NT2/D1 (cell line): ENCODE measurements at regions not wholly inside any gene's neighbourhood (a gene's known extent, or its start where the extent isn't known, plus 50 kb on each side); places are given as distances from the start of the nearest gene placed in this dataset.

ENCODE experiments used
- DNase-seq: peaks from one replicate; pipeline ENCODE4 v3.0.0-alpha.2; 2011; ENCODE audit warnings: low read depth, low spot score
- H3K27me3 ChIP-seq: 2 replicates; pipeline ENCODE4 v1.6.0; 2011; ENCODE audit warnings: mild to moderate bottlenecking; ENCODE audit not compliant: insufficient read length, insufficient read depth
- H3K36me3 ChIP-seq: 2 replicates; pipeline ENCODE4 v1.6.1; 2011; ENCODE audit warnings: mild to moderate bottlenecking, low read length, mixed read lengths; ENCODE audit not compliant: insufficient read depth, insufficient read length
- H3K4me1 ChIP-seq: 2 replicates; pipeline ENCODE4 v1.5.1; 2011; ENCODE audit not compliant: insufficient read depth, insufficient read length
- H3K4me3 ChIP-seq: 2 replicates; pipeline ENCODE4 v1.5.1; 2011; ENCODE audit warnings: low read depth; ENCODE audit not compliant: insufficient read length
- H3K9ac ChIP-seq: 2 replicates; pipeline ENCODE4 v1.6.0; 2011; ENCODE audit warnings: low read depth; ENCODE audit not compliant: insufficient read length
- H3K9me3 ChIP-seq: 2 replicates; pipeline ENCODE4 v1.5.1; 2011; ENCODE audit warnings: mild to moderate bottlenecking, low read length; ENCODE audit not compliant: insufficient read depth
- SUZ12 ChIP-seq: IDR thresholded peaks from 2 replicates; pipeline ENCODE4 v1.6.1; 2011; ENCODE audit not compliant: insufficient read length, insufficient read depth; ENCODE audit errors: extremely low read depth
- YY1 ChIP-seq: IDR thresholded peaks from 2 replicates; pipeline ENCODE4 v1.6.1; 2011; ENCODE audit not compliant: insufficient read length, insufficient read depth
- ZNF274 ChIP-seq: IDR thresholded peaks from 2 replicates; pipeline ENCODE4 v1.6.1; 2011; ENCODE audit warnings: mild to moderate bottlenecking, low read depth, low read length

DNA sequence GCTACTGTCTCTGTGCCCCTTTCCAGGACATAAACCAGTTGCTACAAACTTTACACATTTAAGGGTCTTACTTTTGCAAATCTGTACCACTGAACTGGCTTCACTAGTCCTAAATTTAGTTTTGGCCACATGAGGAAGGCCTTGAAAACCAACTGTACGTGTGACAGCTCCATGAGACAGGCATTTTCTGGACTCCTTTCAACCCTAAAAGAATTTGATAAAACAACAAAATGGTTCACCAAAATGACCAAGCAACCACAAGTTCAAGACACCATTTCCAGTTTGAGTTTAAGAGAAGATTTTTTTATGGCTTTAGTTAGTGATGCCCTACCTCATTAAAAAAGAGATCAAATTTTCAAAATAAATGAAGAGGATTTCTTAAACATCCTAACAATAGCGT is 246.4 kb downstream of the ZNF674 start:
- Histone ChIP-seq H3K9me3 (no peaks in the 10 kb centered on the region; the same call in 1 of the 2 replicates), H3K9ac (no peak overlapping the region), H3K27me3 (no peaks in the 10 kb centered on the region), H3K36me3 (no peaks in the 10 kb centered on the region), H3K4me1 (no peaks in the 10 kb centered on the region), H3K4me3 (no peak overlapping the region)
- TF ChIP-seq SUZ12: no peak
- no peak for TF ChIP-seq YY1
- TF ChIP-seq ZNF274: no peak
- DNase-seq: no peak

DNA sequence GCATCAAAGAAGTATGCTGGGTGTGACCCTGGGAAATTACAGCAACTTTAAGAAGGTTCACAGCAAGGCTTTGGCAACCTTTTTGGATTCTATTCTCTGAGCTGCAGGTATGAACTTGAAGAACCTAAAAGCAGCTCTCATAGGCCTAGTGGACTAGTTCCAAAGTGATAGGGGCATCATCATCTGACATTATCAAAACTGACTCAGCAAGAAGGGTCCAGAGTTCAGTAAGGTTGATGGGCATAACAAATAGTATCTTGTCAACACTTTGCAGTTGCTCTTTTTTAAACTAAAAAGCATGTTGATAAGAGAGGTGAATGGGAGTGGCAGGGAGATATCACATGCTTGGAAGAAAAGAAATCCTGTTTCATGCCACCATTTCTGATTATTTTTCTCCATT is 249.3 kb downstream of the ZNF674 start:
- Histone ChIP-seq H3K4me3 (no peak overlapping the region), H3K4me1 (no peaks in the 10 kb centered on the region), H3K9me3 (no peaks in the 10 kb centered on the region; the same call in 1 of the 2 replicates), H3K36me3 (no peaks in the 10 kb centered on the region), H3K9ac (no peak overlapping the region), H3K27me3 (no peaks in the 10 kb centered on the region)
- TF ChIP-seq YY1 (no peak), SUZ12 (no peak), ZNF274 (no peak)
- no peak for DNase-seq

DNA sequence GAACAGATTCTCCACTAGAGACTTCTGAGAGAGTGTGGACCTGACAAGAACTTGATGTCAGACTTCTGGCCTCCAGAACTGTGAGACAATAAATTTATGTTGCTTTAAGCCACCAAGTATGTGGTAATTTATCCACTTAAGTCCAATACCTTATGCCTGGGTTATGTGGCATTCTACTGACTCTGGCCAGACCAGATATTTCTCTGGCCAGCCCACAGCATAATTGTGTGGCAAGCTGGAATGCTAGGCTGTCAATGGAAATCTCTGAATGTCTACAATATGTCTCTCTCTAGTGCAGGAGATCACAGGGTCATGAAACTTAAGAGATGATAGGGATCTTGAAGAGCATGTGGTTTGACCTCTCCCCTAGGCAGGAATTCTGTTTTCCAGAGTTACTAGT is 251.0 kb downstream of the ZNF674 start:
- no peaks in the 10 kb centered on the region; the same call in 1 of the 2 replicates for H3K9me3 ChIP-seq
- no peaks in the 10 kb centered on the region for H3K4me1 ChIP-seq
- no peak for TF ChIP-seq YY1
- TF ChIP-seq SUZ12: no peak
- TF ChIP-seq ZNF274: no peak
- DNase-seq: no peak
- no peaks in the 10 kb centered on the region for H3K36me3 ChIP-seq
- H3K27me3 ChIP-seq: no peaks in the 10 kb centered on the region
- no peak overlapping the region for H3K9ac ChIP-seq
- no peak overlapping the region for H3K4me3 ChIP-seq

DNA sequence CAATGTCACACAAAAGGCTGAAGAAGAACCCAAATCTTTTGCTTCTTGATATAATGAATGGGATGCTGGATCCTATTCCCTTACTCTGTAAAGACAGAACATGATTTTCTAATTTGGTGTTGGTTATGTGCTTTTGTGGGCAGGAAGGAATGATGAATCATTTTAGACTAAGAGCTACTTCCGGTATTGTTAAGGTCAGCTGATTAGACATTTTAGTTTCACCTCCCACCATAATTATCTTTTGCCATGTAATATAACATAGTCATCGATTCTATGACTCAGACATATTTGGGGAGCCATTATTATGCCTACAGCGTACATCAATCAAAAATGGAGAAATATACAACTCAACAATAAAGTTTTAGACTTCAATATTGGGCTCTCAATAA is 265.3 kb downstream of the ZNF674 start:
- no peak overlapping the region for H3K9ac ChIP-seq
- no peaks in the 10 kb centered on the region for H3K4me1 ChIP-seq
- H3K36me3 ChIP-seq: no peaks in the 10 kb centered on the region
- H3K4me3 ChIP-seq: no peak overlapping the region
- no peak for TF ChIP-seq ZNF274
- no peak for TF ChIP-seq SUZ12
- no peak for TF ChIP-seq YY1
- DNase-seq: no peak
- no peaks in the 10 kb centered on the region for H3K27me3 ChIP-seq
- no peaks in the 10 kb centered on the region for H3K9me3 ChIP-seq

DNA sequence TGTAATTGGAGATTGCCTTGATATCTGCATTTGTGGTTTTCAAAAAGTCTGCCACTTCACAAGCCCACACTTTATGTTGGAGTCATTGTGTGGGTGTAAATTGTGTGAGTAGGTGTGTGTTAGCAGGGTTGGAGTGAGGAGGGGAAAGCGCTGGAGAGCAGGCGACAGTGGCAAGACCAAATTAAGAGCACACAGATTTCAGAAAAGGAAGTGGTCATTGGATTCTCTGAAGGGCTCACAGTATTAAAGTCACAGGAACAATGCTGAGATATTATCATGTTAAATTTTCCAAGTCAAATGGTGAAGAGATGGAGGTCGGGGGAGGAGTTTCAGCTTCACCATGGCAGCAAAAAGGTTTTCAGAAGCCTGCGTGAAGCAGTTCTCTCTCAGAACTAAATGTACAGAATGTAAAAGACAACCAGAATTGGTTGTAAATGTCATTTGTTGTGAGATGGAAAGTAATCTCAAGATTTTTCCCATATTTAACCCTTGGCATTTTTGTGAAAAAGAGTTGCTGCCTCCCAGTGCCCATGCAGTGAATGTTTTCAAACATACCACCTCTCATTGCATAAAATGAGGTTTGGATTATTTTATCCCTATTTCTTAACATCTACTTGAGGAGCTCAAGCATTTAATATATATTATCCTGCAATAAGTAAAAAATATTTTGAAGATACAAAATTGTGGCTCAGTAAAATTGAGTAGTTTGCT is 265.9 kb downstream of the ZNF674 start:
- Histone ChIP-seq H3K27me3 (no peaks in the 10 kb centered on the region), H3K4me3 (no peak overlapping the region), H3K9me3 (no peaks in the 10 kb centered on the region), H3K9ac (no peak overlapping the region), H3K36me3 (no peaks in the 10 kb centered on the region), H3K4me1 (no peaks in the 10 kb centered on the region)
- TF ChIP-seq ZNF274 (no peak), YY1 (no peak), SUZ12 (no peak)
- peak; percentile 11 for DNase-seq

DNA sequence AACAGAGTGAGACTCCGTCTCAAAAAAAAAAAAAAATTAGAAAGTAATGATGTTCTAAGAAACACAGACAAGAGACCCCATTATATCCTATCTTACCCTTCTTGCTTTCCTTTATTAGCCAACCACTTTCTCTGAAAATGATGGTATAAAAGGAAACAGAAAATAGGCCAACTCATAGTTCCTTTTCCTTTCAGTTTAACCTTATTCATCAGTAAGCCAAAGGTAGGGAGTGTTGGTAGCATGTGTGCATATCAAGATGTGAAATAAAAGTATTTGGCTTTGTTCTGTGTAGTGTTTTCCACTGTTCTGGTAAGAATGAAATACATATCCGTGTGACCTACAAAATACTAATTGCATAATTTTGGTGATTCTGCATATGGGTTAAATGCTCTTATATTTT is 266.6 kb downstream of the ZNF674 start:
- TF ChIP-seq ZNF274 (no peak), YY1 (no peak), SUZ12 (no peak)
- Histone ChIP-seq H3K36me3 (no peaks in the 10 kb centered on the region), H3K27me3 (no peaks in the 10 kb centered on the region), H3K9me3 (no peaks in the 10 kb centered on the region), H3K9ac (no peak overlapping the region), H3K4me1 (no peaks in the 10 kb centered on the region), H3K4me3 (no peak overlapping the region)
- no peak for DNase-seq

DNA sequence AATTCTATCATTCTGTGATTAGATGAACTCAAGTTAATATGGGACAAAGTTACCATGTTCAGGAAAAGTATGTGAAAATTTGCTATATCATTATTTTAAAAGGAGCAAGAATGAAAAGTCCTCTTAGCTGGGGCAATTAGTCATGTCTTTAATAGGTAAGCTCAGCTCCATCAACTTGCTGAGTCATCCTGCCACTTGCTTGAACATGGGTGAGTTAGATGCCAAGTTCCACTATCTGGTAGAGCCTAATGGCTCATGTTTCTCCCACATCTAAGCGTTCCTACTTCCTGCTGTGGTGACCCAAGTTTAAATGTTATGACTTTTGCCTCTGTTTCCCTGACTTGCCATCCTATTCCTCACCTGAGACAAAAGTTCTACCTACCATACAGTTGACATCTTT is 276.8 kb downstream of the ZNF674 start:
- Histone ChIP-seq H3K9ac (no peak overlapping the region), H3K4me3 (no peak overlapping the region), H3K36me3 (no peaks in the 10 kb centered on the region), H3K27me3 (no peaks in the 10 kb centered on the region), H3K4me1 (no peaks in the 10 kb centered on the region), H3K9me3 (peaks cover 4% of the 10 kb centered on the region; the same call in 1 of the 2 replicates)
- DNase-seq: no peak
- TF ChIP-seq YY1 (no peak), SUZ12 (no peak), ZNF274 (no peak)
